T-helper 2 cell treated with Interferon-gamma antibody and Interleukin-4, amounts not matched to agents 100 ng/mL and 5 ng/mL, for 36 hours (primary cell): ENCODE measurements at regions not wholly inside any gene's neighbourhood (a gene's known extent, or its start where the extent isn't known, plus 50 kb on each side); places are given as distances from the start of the nearest gene placed in this dataset.
"Not testable (repeated sequence)": the region's sequence is repeated elsewhere in the genome, so short reads cannot be mapped to it uniquely, and the experiment has no call there.

Source experiments
- intact Hi-C: fragments of 100-400 bp; cut with micrococcal nuclease; formaldehyde crosslinking; loops from one replicate; pipeline ENCODE4 v1.15.1; 2023

DNA sequence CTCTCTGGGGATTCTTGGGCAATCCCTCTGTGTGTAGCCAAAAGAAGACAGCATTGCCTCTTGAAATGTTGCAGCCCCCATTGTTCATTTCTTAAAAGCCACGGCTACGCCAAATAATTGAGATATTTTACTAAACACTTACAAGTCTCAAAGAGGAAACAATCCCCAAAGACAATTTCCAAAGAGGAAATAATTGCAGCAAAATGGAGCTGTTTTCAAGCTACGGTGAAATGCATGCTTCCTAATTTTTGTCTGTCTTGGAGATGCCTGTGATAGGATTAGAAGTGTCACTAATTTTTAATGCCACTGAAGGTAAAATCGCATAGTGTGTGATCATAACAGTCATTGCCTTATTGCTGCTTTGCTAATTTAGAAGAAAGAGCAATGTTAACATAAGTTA lies 72.9 kb upstream of the NAMPT start:
- intact Hi-C loops: no loop called here

DNA sequence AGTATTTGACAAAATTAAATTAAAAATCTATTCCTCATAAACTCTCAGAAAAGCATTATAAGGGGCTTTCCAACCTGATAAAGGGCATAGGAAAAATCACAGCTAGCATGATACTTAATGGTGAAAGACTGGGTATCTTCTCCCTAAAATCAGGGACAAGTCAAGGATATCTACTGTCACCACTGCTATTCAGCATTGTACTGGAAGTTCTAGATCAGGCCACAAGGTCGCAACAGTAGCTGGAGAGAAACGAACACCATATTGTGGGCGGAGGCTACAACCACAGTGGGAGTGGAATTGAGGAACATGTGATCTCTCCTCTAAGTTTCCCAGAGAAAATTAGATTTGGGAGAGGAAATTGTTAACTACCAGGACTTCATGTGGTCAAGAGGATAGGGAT lies 70.0 kb upstream of the NAMPT start:
- intact Hi-C loops: no loop called here

DNA sequence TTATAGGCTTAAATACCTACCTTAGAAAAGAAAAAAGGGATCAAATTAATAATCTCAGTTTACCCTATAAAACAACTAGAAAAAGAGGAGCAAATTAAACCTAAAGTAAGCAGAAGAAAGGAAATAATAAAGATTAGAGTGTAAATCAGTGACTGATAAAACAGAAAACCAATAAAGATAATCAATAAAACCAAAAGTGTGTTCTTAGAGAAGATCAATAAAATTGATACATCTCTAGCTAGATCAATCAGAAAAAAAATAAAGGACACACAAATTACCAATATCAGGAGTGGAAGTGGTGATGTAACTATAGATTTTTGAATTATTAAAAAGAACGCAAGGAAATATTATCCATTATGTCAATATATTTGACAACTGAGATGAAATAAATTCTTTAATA lies 69.2 kb upstream of the NAMPT start:
- intact Hi-C loops: no loop called here

DNA sequence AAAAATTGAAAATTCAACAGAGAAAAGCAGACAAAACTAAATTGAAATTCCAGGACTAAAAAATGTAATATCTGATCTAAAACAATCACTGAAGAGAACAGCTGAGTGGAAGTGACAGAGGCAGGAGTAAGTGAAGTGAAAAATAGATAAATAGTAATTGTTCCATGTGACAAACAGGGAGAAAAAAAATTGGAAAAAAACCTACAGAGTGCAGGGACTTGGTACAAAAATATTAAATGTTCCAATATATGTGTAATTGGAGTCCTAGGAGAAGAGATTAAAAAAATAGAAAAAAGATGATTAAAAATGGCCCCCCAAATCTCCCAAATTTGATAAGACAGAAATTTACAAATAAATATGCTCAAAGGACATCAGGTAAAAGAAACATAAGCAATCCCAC lies 63.4 kb upstream of the NAMPT start:
- intact Hi-C loops: loop anchor here (5.0 kb wide), 5 partner anchors 59 to 1406 kb away; partner anchors contain the start of genes PIK3CG and SYPL1

DNA sequence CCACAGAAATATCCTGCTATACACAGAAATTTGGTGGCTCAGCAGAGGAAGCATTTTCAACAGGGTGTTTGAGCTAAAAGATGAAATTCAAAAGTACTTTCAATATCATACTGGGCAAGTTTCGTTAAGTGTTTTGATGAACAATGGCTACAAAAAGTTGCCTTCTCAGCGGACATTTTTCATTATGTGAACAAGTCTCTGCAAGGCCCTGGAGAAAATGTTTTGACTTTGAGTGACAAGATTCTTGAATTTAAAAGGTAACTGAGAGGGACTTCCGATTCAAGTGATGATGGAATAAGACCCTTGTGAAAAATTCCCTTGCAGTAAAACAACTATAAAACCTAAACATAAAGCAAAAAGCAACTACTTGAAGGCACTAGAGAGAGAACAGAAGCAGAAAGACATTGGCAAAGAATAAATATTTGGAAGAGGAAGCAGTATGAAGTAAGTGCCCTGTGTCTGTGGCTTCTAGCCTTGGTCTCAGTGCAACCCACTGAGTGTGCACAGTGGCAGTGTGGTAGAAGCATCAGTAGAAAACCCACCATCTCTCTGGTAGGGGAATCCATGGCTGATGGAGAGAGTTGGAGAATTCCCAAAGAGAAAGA lies 62.5 kb upstream of the NAMPT start:
- intact Hi-C loops: loop anchor here (2.0 to 5.0 kb wide), 9 partner anchors 60 to 1405 kb away; partner anchors contain the start of genes HBP1, PIK3CG and SYPL1

DNA sequence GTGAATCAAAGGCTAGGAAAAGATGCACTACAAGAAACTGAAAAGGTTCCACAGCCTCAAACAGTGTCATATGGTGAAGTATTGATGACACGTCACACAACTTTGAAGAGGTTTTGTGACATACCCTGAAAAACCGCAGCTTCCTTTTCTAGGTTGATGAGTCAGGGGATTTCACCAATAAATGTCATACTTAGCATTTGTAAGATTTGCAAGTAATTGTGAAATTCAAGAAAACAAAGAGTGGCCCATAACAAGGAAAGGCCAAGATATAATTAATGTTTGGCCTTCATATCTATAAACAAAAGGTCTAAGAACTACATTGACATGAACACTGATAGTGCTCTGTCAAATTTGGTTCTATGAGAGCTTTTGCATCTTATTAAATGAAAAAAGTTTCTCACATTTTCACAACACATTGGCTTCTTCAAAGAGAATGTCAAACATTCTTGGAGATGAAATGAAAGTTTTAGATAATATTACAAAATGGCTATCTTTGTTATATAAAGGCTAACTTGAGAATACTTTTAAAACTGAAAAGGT lies 62.0 kb upstream of the NAMPT start:
- intact Hi-C loops: loop anchor here (1.0 to 5.0 kb wide), 10 partner anchors 61 to 1404 kb away; partner anchors contain the start of genes HBP1, PIK3CG and SYPL1

DNA sequence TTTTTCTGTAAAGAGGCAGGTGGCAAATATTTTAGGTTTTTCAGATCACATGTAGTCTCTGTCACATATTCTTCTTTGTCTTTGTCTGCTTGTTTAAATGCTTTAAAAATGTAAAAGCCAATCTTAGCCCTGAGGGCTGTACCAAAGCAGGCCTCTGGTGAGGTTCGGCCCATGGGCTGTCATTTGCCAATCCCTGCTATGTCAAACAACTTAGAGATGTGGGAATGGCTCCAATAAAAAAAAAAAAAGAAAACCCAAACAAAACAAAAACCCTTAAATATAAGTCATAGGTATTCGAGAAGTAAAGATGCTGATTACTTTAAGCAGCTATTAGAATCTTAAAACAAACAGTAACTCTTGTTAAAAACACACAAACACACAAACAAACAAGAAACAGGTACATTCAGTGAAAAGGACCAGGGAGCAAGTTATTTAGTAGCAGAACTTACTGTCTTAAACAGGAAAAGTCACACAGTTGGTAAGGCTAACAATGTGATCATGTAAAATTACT lies 61.4 kb upstream of the NAMPT start:
- intact Hi-C loops: loop anchor here (1.0 to 5.0 kb wide), 10 partner anchors 61 to 1404 kb away; partner anchors contain the start of genes HBP1, PIK3CG and SYPL1

DNA sequence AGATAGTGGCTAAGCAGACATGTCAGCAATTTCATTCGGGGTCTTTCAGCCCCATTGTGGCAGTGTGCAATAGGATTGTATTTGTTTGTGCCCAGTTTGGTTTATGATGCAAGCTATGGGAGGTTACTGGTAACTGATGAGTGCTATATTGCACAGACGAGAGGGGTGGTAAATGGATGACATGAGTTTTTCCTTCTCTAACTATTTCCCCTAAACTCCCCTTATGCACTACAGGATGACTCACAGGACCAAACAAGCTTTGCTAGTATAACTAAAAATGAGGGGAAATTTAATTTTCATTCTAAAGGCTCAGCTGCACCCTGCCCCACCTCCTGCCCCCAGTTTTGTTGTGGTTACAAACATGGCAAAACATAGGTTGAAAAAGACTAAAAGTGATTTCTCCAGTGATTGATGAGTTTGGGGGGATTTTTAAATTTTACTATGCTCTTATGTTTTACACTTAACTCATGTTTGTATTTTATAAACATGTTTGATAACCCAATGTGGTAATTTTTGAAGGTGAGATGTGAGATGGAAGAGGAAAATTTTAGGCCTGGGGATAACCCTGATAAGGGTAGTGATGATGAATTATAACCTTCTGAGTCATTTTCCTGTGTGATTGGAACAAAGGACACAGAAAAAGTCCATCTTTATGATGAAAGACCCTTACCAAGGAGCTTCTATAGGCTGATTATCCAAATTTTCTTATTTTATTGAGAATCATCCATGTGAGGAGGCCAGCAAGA lies 60.8 kb upstream of the NAMPT start:
- intact Hi-C loops: loop anchor here (1.0 to 5.0 kb wide), 10 partner anchors 60 to 1403 kb away; partner anchors contain the start of genes HBP1, PIK3CG and SYPL1

DNA sequence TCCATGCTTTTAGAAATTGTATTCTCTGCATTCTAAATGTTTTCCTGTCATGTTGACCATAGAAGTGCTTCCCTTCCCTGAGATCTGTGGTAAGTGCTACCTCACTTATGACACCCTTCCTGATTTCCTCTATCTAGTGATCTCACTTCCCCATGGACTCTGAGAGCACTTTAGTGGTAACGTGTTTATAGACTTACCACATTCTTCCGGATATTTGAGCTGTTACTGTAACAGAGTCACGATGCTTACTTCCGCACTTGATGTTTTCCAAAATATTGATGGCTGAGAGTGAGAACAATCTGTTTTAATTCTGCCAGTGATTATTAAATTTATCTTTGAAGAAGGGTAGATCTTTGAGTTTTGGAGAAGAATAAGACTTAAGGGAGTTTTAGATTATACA lies 60.1 kb upstream of the NAMPT start:
- intact Hi-C loops: loop anchor here (5.0 kb wide), 5 partner anchors 62 to 1403 kb away; partner anchors contain the start of genes PIK3CG and SYPL1

DNA sequence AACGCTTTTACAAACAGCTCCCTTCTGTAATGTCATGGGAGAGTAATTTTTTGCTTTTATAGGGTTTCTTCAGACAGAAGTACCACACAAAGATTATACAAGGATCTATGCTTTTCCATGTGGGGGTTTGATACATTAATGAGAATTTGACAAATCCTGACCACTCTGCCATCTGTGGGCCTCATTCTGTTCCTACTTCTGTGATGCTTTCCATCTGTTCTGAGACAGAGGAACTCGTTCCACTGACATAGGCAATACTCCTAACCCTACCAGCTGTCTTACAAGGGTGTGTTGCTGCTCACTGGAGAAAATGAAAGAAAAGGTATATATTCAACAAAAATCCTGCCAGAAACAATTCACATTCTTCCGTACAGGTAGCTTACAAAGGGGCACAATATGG lies 59.4 kb upstream of the NAMPT start:
- intact Hi-C loops: no loop called here

DNA sequence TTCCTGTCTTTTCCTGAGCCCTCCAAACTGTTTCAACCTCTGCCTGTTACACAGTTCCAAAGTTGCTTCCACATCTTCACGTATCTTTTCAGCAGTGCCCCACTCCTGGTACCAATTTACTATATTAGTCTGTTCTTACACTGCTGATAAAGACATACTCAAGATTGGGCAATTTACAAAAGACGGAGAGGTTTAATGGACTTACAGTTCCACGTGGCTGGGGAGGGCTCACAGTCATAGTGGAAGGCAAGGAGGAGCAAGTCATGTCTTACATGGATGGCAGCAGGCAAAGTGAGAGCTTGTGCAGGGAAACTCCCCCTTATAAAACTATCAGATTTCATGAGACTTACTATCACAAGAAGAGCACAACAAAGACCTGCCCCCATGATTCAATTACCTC lies 57.3 kb upstream of the NAMPT start:
- intact Hi-C loops: not testable (repeated sequence)

DNA sequence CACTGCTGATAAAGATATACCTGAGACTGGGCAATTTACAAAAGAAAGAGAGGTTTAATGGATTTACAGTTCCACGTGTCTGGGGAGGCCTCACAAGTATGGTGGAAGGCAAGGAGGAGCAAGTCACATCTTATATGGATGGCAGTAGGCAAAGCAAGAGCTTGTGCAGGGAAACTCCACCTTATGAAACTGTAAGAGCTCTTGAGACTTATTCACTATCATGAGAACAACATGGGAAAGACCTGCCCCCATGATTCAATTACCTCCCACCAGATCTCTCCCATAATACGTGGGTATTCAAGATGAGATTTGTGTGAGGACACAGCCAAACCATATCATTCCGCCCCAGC lies 55.4 kb upstream of the NAMPT start:
- intact Hi-C loops: not testable (repeated sequence)

DNA sequence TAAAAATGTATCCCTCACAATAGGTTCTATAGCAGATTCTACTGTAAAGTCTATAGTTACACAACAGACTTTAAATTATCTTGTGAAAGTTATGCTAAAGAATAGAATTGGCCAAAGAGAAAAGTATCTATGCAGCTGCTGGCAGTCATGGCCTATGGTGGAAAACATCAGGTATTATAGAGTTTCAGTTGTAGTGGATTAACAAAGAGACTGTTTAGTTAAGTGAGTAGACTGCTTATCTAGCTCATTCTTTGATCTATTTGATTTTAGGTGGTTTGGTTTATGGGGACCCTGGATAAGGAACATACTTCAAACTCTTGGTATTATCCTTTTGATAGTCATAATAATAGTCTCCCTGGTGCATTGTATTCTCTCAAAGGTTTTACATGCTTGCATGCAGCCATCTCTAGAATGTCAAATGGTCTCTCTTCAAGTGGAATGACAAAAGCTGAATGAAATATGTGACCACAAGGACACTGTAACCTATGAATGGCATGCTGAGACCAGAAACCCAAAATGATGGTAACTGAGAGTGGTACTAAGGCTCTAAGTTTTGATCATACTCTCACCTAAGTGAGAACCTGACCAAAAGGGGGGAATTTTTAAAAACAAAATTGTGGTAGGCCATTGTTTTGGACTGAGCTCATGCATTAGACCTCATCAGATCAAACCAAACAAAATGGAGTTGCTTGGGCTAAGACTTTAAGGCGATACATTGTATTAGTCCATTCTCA lies 54.9 kb upstream of the NAMPT start:
- intact Hi-C loops: no loop called here

DNA sequence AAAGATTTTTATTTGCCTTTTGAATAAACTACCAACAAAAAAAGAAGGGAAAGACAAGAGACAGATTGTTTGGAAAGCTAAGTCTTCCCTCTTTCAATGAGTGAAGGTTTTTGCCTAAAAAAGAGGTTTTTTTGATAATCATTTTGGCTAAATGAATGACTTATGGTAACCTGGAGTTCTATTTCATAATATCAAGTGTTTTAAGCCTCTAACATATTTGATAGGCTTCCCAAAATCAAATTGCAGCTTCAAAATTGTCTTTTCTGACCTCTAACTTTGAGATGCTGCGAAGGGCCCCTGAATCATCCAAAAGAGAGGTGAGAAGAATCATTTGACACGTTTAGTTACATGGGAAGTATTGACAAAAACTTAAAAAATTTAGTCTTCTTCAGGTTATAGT lies 53.0 kb upstream of the NAMPT start:
- intact Hi-C loops: no loop called here

DNA sequence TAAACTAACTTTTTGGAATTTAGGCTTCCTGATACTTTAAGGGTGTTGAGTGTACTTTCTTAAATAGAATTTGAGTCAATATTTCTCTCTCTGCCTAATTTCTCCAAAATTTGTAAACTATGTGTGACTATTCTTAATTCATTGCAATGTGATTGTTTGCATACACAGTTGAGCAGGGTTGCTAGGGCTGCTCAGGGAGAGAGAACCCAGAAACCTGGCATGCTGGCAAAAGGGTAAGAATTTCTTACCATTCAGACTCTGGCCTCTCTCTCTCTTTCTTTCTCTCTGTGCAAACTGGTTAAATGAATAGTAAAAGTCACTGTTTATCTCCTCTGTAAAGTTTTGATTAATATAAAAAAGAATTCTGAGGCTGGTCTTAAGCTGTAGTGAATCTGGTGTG lies 51.0 kb upstream of the NAMPT start:
- intact Hi-C loops: no loop called here
